HFFc6 (cell line): ENCODE measurements at regions not wholly inside any gene's neighbourhood (a gene's known extent, or its start where the extent isn't known, plus 50 kb on each side); places are given as distances from the start of the nearest gene placed in this dataset.

Experiments
- DNase-seq: peaks from one replicate; pipeline ENCODE4 v3.0.0-alpha.2; 2018
- H3K27ac Mint-ChIP-seq: 2 replicates; pipeline ENCODE4 v1.8.0; 2020; ENCODE audit warnings: mild to moderate bottlenecking, mixed read lengths
- H3K27me3 Mint-ChIP-seq: 2 replicates; pipeline ENCODE4 v1.8.0; 2021; ENCODE audit warnings: mild to moderate bottlenecking, moderate library complexity, mixed read lengths; ENCODE audit not compliant: insufficient read depth
- H3K36me3 Mint-ChIP-seq: 2 replicates; pipeline ENCODE4 v1.8.0; 2021; ENCODE audit warnings: low read depth, mixed read lengths
- H3K4me1 Mint-ChIP-seq: 2 replicates; pipeline ENCODE4 v1.8.0; 2020; ENCODE audit warnings: low read depth, mixed read lengths
- H3K4me3 Mint-ChIP-seq: 2 replicates; pipeline ENCODE4 v1.8.0; 2020; ENCODE audit warnings: mild to moderate bottlenecking, moderate library complexity, mixed read lengths
- H3K9me3 Mint-ChIP-seq: 2 replicates; pipeline ENCODE4 v1.8.0; 2020; ENCODE audit warnings: mild to moderate bottlenecking, mixed read lengths
- CTCF ChIP-seq: fragments of 200-600 bp; sonication (generic); IDR thresholded peaks from 2 replicates; pipeline ENCODE4 v1.5.0; 2021; ENCODE audit warnings: antibody characterized with exemption, mild to moderate bottlenecking

GRCh38 chr3:190747571-190747970, 114.9 kb downstream of the GMNC start:
- TF ChIP-seq CTCF, result no peak
- H3K27ac Mint-ChIP-seq, result no peak overlapping the region
- DNase-seq, result no peak
- H3K4me1 Mint-ChIP-seq, result no peaks in the 10 kb centered on the region
- no peaks in the 10 kb centered on the region for H3K27me3 Mint-ChIP-seq
- H3K36me3 Mint-ChIP-seq, result no peaks in the 10 kb centered on the region
- H3K4me3 Mint-ChIP-seq, result no peak overlapping the region
- no peaks in the 10 kb centered on the region for H3K9me3 Mint-ChIP-seq

- H3K4me3 Mint-ChIP-seq, result no peak overlapping the region
- no peaks in the 10 kb centered on the region for H3K9me3 Mint-ChIP-seq
- H3K4me1 Mint-ChIP-seq, result no peaks in the 10 kb centered on the region
- no peaks in the 10 kb centered on the region for H3K27me3 Mint-ChIP-seq
- no peak overlapping the region for H3K27ac Mint-ChIP-seq
- no peaks in the 10 kb centered on the region for H3K36me3 Mint-ChIP-seq
- no peak for DNase-seq
- no peak for TF ChIP-seq CTCF
Observed at GRCh38 chr3:190746986-190747385, 115.5 kb downstream of the GMNC start.

GRCh38 chr3:190746531-190746930, 116.0 kb downstream of the GMNC start:
- DNase-seq, result no peak
- no peak overlapping the region for H3K4me3 Mint-ChIP-seq

GRCh38 chr3:190741788-190742187, 120.7 kb downstream of the GMNC start:
- H3K36me3 Mint-ChIP-seq, result no peaks in the 10 kb centered on the region
- H3K4me1 Mint-ChIP-seq, result no peaks in the 10 kb centered on the region
- H3K27ac Mint-ChIP-seq, result no peak overlapping the region
- no peaks in the 10 kb centered on the region; the same call in 1 of the 2 replicates for H3K9me3 Mint-ChIP-seq
- no peak overlapping the region for H3K4me3 Mint-ChIP-seq
- no peaks in the 10 kb centered on the region for H3K27me3 Mint-ChIP-seq
- no peak for DNase-seq
- TF ChIP-seq CTCF, result no peak

More at GRCh38 chr3:190746531-190746930, 116.0 kb downstream of the GMNC start:
- H3K27ac Mint-ChIP-seq, result no peak overlapping the region
- no peaks in the 10 kb centered on the region for H3K27me3 Mint-ChIP-seq
- no peaks in the 10 kb centered on the region for H3K4me1 Mint-ChIP-seq
- no peak for TF ChIP-seq CTCF
- H3K9me3 Mint-ChIP-seq, result no peaks in the 10 kb centered on the region
- no peaks in the 10 kb centered on the region for H3K36me3 Mint-ChIP-seq

GRCh38 chr3:190739641-190740185, 122.8 kb downstream of the GMNC start:
- TF ChIP-seq CTCF, result no peak
- no peaks in the 10 kb centered on the region for H3K36me3 Mint-ChIP-seq
- no peaks in the 10 kb centered on the region for H3K27me3 Mint-ChIP-seq
- no peak for DNase-seq
- H3K27ac Mint-ChIP-seq, result no peak overlapping the region
- H3K9me3 Mint-ChIP-seq, result no peaks in the 10 kb centered on the region; the same call in 1 of the 2 replicates
- H3K4me1 Mint-ChIP-seq, result no peaks in the 10 kb centered on the region
- no peak overlapping the region for H3K4me3 Mint-ChIP-seq
